ENCODE measurements at regions not wholly inside any gene's neighbourhood (a gene's known extent, or its start where the extent isn't known, plus 50 kb on each side); places are given as distances from the start of the nearest gene placed in this dataset.

- intact Hi-C loops (cut with DNase I), result no loop called here
- TF ChIP-seq POLR2AphosphoS5 (IDR thresholded peaks at IDR 0.05) (no peak), EP300 (IDR thresholded peaks at IDR 0.05) (no peak), CTCF (IDR thresholded peaks at IDR 0.05) (no peak), POLR2A (IDR thresholded peaks at IDR 0.05) (no peak)
- 86 to 87% methylated on average over 7 of the region's 7 CpGs for WGBS, 2 donors
Measured at GRCh38 chr21:19781881-19782652, 1216.1 kb upstream of the NCAM2 start.

GRCh38 chr21:19785941-19786340 lies 1212.3 kb upstream of the NCAM2 start:
- Histone ChIP-seq H3K27ac (no peak overlapping the region), H3K9me3 (peaks cover 0 to 3% (median 0%) of the 10 kb centered on the region in 4 donors), H3K4me1 (no peaks in the 10 kb centered on the region), H3K36me3 (no peaks in the 10 kb centered on the region), H3K4me3 (no peak overlapping the region), H3K27me3 (no peaks in the 10 kb centered on the region)
- 76 to 90% methylated on average over 3 of the region's 3 CpGs for WGBS, 2 donors
- no peak for DNase-seq
- intact Hi-C loops (cut with DNase I), result no loop called here
- TF ChIP-seq POLR2A (IDR thresholded peaks at IDR 0.05), result no peak
- no peak for TF ChIP-seq CTCF (IDR thresholded peaks at IDR 0.05)
- no peak for TF ChIP-seq EP300 (IDR thresholded peaks at IDR 0.05)
- TF ChIP-seq POLR2AphosphoS5 (IDR thresholded peaks at IDR 0.05), result peak in 1 of 4 donors; percentile 21

More at GRCh38 chr21:19781881-19782652, 1216.1 kb upstream of the NCAM2 start:
- Histone ChIP-seq H3K4me1 (no peaks in the 10 kb centered on the region), H3K27me3 (no peaks in the 10 kb centered on the region), H3K9me3 (peaks cover 0 to 3% (median 0%) of the 10 kb centered on the region in 4 donors), H3K4me3 (no peak overlapping the region), H3K36me3 (no peaks in the 10 kb centered on the region), H3K27ac (no peak overlapping the region)
- no peak for DNase-seq

GRCh38 chr21:19792004-19792403 lies 1206.2 kb upstream of the NCAM2 start:
- DNase-seq, result no peak
- Histone ChIP-seq H3K9me3 (no peaks in the 10 kb centered on the region), H3K27me3 (no peaks in the 10 kb centered on the region), H3K4me3 (no peak overlapping the region), H3K4me1 (no peaks in the 10 kb centered on the region), H3K27ac (no peak overlapping the region), H3K36me3 (no peaks in the 10 kb centered on the region)
- 83% methylated on average over 4 of the region's 4 CpGs for WGBS, 2 donors
- TF ChIP-seq POLR2AphosphoS5 (IDR thresholded peaks at IDR 0.05), result no peak
- TF ChIP-seq POLR2A (IDR thresholded peaks at IDR 0.05), result no peak
- no peak for TF ChIP-seq CTCF (IDR thresholded peaks at IDR 0.05)
- intact Hi-C loops (cut with DNase I), result no loop called here

GRCh38 chr21:19807201-19807600 lies 1191.0 kb upstream of the NCAM2 start:
- Histone ChIP-seq H3K27me3 (no peaks in the 10 kb centered on the region), H3K36me3 (no peaks in the 10 kb centered on the region), H3K4me3 (no peak overlapping the region), H3K4me1 (peaks cover 0 to 12% (median 3%) of the 10 kb centered on the region in 4 donors), H3K27ac (no peak overlapping the region), H3K9me3 (no peaks in the 10 kb centered on the region)
- intact Hi-C loops (cut with DNase I), result no loop called here
- WGBS, 2 donors, result 58 to 59% methylated on average over 1 of the region's 1 CpG
- DNase-seq, result no peak
- TF ChIP-seq EP300 (IDR thresholded peaks at IDR 0.05) (no peak), CTCF (IDR thresholded peaks at IDR 0.05) (no peak), POLR2A (IDR thresholded peaks at IDR 0.05) (no peak), POLR2AphosphoS5 (IDR thresholded peaks at IDR 0.05) (no peak)
